SU-DHL-6 (cell line): ENCODE measurements at regions not wholly inside any gene's neighbourhood (a gene's known extent, or its start where the extent isn't known, plus 50 kb on each side); places are given as distances from the start of the nearest gene placed in this dataset.

ENCODE experiments used
- H2AFZ ChIP-seq: fragments of 200-600 bp; sonication (generic); 2 replicates; pipeline ENCODE4 v1.6.1; 2014; ENCODE audit warnings: low read depth, mild to moderate bottlenecking, moderate library complexity, mixed read lengths, antibody characterized with exemption, low read length; ENCODE audit not compliant: severe bottlenecking
- H3F3A ChIP-seq: fragments of 200-600 bp; shearing (Covaris generic); 2 replicates; pipeline ENCODE4 v1.6.0; 2016; ENCODE audit warnings: antibody characterized with exemption, mild to moderate bottlenecking; ENCODE audit not compliant: insufficient read depth
- H3K27ac ChIP-seq: fragments of 200-600 bp; sonication (generic); 2 replicates; pipeline ENCODE4 v1.5.1; 2016; ENCODE audit warnings: low read depth, mild to moderate bottlenecking, low read length, moderate library complexity, mixed read lengths
- H3K27me3 ChIP-seq: fragments of 200-600 bp; sonication (generic), shearing (Covaris generic); 2 replicates; pipeline ENCODE4 v1.6.0; 2014; ENCODE audit warnings: mild to moderate bottlenecking, low read length
- H3K36me3 ChIP-seq: fragments of 200-600 bp; sonication (generic); 2 replicates; pipeline ENCODE4 v1.6.1; 2014; ENCODE audit warnings: mild to moderate bottlenecking, low read length, mixed read lengths
- H3K4me2 ChIP-seq: fragments of 300-600, 200-600 bp; shearing (Covaris generic), sonication (generic); 2 replicates; pipeline ENCODE4 v1.6.0; 2014; ENCODE audit warnings: low read length, low read depth, mild to moderate bottlenecking; ENCODE audit not compliant: poor library complexity, severe bottlenecking
- H3K4me3 ChIP-seq: fragments of 200-600 bp; sonication (generic); 2 replicates; pipeline ENCODE4 v1.5.1; 2014; ENCODE audit warnings: antibody characterized with exemption, low read length, mild to moderate bottlenecking, mixed read lengths; ENCODE audit not compliant: insufficient read depth, poor library complexity, severe bottlenecking
- H3K79me2 ChIP-seq: fragments of 200-600 bp; sonication (generic); 2 replicates; pipeline ENCODE4 v1.6.1; 2014; ENCODE audit warnings: mild to moderate bottlenecking, low read length, moderate library complexity; ENCODE audit not compliant: insufficient read depth
- H3K9ac ChIP-seq: fragments of 200-600 bp; sonication (generic); 2 replicates; pipeline ENCODE4 v1.7.0; 2014; ENCODE audit warnings: mild to moderate bottlenecking, low read length
- H3K9me2 ChIP-seq: fragments of 200-600 bp; sonication (generic); replicated peaks from 2 replicates; pipeline ENCODE4 v1.6.1; 2014; ENCODE audit warnings: low read length; ENCODE audit not compliant: insufficient read depth
- H3K9me3 ChIP-seq: fragments of 200-600 bp; sonication (generic); 2 replicates; pipeline ENCODE4 v1.6.1; 2014; ENCODE audit warnings: low read length, mixed read lengths; ENCODE audit not compliant: insufficient read depth
- H4K20me1 ChIP-seq: fragments of 200-600 bp; sonication (generic); 2 replicates; pipeline ENCODE4 v1.6.1; 2014; ENCODE audit warnings: low read depth, mild to moderate bottlenecking, antibody characterized with exemption, low read length, moderate library complexity, mixed read lengths
- EZH2phosphoT487 ChIP-seq: fragments of 200-600 bp; sonication (generic), shearing (Covaris generic); conservative IDR thresholded peaks from 2 replicates; pipeline ENCODE4 v1.6.1; 2018; ENCODE audit warnings: mild to moderate bottlenecking, antibody characterized with exemption, low read length, moderate library complexity, mixed read lengths
- TF ChIP-seq, protein P1 (sequence below): fragments of 200-600 bp; sonication (generic); IDR thresholded peaks from one replicate; pipeline ENCODE4 v1.5.1; 2017; ENCODE audit warnings: antibody characterized with exemption, mild to moderate bottlenecking, low read length, moderate library complexity; ENCODE audit not compliant: insufficient read depth, poor library complexity, severe bottlenecking

DNA sequence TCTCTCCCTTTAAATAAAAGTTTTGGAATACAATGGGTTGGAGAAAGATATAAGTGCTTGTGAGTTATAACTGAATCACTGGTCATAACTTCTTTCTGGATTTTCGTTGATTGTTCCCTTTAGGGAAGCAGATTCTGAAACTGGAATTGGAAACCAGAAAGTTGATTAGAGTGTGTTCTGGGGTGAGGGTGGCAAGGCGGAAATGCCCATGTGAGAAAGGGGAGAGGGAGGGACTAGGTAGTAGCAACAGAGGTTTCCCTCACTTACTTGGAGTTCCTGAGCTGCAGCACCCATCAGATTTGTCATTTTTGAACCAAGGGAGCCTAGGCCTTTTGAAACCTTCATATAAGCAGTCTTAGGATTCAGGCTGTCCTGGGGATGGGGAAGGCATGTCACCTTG lies 453.4 kb downstream of the KCNJ3 start:
- Histone ChIP-seq H4K20me1 (no peaks in the 10 kb centered on the region), H3K27me3 (no peaks in the 10 kb centered on the region), H3F3A (0 out of 2 replicates have a peak, but pooled peaks cover 5% of the 10 kb centered on the region), H3K4me2 (no peak overlapping the region), H3K36me3 (peaks cover 10% of the 10 kb centered on the region; the same call in 1 of the 2 replicates), H3K9ac (no peak overlapping the region), H3K9me2 (no peaks in the 10 kb centered on the region), H2AFZ (peak overlapping the region; percentile 5), H3K79me2 (no peaks in the 10 kb centered on the region; the same call in 1 of the 2 replicates), H3K4me3 (no peak overlapping the region), H3K9me3 (no peaks in the 10 kb centered on the region), H3K27ac (no peak overlapping the region)
- TF ChIP-seq, protein P1, sequence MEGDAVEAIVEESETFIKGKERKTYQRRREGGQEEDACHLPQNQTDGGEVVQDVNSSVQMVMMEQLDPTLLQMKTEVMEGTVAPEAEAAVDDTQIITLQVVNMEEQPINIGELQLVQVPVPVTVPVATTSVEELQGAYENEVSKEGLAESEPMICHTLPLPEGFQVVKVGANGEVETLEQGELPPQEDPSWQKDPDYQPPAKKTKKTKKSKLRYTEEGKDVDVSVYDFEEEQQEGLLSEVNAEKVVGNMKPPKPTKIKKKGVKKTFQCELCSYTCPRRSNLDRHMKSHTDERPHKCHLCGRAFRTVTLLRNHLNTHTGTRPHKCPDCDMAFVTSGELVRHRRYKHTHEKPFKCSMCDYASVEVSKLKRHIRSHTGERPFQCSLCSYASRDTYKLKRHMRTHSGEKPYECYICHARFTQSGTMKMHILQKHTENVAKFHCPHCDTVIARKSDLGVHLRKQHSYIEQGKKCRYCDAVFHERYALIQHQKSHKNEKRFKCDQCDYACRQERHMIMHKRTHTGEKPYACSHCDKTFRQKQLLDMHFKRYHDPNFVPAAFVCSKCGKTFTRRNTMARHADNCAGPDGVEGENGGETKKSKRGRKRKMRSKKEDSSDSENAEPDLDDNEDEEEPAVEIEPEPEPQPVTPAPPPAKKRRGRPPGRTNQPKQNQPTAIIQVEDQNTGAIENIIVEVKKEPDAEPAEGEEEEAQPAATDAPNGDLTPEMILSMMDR: no peak
- TF ChIP-seq EZH2phosphoT487: no peak

DNA sequence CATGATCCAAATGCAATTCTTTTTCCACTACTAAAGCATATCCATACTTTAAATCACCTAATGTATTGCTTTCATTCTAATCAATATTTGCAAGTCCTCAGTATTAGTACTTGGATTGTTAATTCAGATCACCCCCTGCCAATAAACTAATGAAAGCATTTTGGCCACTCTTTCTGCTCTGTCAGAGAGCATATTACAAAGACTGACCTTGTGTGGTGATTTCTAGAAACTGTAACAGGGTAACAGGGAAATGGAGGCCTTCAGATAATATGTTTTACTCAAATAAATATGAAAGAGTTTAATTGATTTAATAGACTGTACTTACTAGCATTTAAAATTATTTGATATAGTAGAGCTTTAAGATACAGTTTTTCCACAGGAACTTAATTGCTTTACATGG lies 453.0 kb downstream of the KCNJ3 start:
- no peaks in the 10 kb centered on the region for H3K9me2 ChIP-seq
- no peak overlapping the region for H2AFZ ChIP-seq
- no peak overlapping the region for H3K4me3 ChIP-seq
- no peak for TF ChIP-seq EZH2phosphoT487
- TF ChIP-seq, protein P1: no peak
- H3K36me3 ChIP-seq: peaks cover 10% of the 10 kb centered on the region; the same call in 1 of the 2 replicates
- H3K27me3 ChIP-seq: no peaks in the 10 kb centered on the region
- no peak overlapping the region for H3K4me2 ChIP-seq
- H3K27ac ChIP-seq: no peak overlapping the region
- H3K9me3 ChIP-seq: no peaks in the 10 kb centered on the region
- H3K79me2 ChIP-seq: no peaks in the 10 kb centered on the region; the same call in 1 of the 2 replicates
- H4K20me1 ChIP-seq: no peaks in the 10 kb centered on the region
- H3F3A ChIP-seq: peaks cover 10% of the 10 kb centered on the region
- no peak overlapping the region for H3K9ac ChIP-seq

DNA sequence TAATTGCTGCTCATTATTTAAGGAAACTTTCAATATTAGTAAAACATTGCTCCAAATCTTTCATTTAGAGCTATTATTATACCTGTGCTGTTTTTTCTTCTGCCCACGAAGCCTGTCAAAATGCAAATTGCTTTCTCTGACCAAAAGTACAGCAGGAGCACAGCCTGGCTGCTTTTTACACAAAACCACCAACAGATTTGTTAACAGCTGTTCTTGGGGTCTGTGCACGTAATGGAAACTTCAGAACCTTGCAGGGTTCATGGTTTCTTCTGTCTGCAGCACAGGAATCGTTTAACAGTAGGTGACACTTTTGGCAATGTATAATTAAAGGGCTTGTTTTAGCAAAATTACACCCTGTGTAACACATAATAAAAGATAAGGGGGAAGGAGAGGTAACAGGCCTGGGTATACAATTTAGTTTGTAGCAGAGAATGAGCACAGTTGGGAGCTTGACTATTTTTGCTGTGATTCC lies 447.3 kb downstream of the KCNJ3 start:
- Histone ChIP-seq H3F3A (peaks cover 62% of the 10 kb centered on the region), H3K27ac (peak overlapping the region; percentile 99), H2AFZ (no peak overlapping the region), H3K4me2 (peak overlapping the region; percentile 100), H3K4me3 (peak overlapping the region; percentile 54), H3K36me3 (0 out of 2 replicates have a peak, but pooled peaks cover 10% of the 10 kb centered on the region), H4K20me1 (no peaks in the 10 kb centered on the region), H3K9me2 (no peaks in the 10 kb centered on the region), H3K27me3 (no peaks in the 10 kb centered on the region), H3K9me3 (no peaks in the 10 kb centered on the region), H3K79me2 (peaks cover 7% of the 10 kb centered on the region; the same call in 1 of the 2 replicates), H3K9ac (peak overlapping the region; percentile 67)
- TF ChIP-seq, protein P1: no peak
- no peak for TF ChIP-seq EZH2phosphoT487
